ENCODE measurements at regions not wholly inside any gene's neighbourhood (a gene's known extent, or its start where the extent isn't known, plus 50 kb on each side); places are given as distances from the start of the nearest gene placed in this dataset.

GRCh38 chr6:148173548-148173947 lies 169.1 kb upstream of the SASH1 start:
- intact Hi-C loops (cut with micrococcal nuclease): no loop called here

DNA sequence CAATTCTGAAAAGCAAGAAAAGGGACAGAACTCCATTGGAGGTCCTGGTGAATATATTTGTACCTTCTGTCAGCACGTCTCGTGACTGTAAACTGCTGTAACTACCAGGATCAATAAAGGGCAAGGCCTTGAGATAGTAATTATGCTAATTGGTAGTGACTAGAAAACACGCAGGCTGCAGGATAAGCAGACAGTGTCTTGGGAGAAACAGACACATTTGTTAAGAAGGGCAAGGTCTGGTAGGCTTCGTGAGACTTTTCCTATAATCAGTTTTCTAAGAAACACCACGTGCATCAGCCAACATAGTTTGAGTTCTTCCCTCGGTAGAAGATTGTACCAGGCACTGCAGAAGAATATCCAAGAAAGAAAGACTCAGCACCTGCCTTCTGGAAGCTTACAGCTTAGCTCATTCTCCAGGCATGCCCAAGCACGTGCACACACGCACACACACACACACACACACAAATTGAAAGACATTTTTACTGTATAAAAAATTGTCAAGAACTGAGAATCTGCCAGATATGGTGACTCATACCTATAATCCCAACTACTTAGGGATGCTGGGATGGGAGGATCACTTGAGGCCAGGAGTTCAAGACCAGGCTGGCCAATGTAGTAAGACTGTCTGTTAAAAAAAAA lies 167.0 kb upstream of the SASH1 start:
- H3K36me3 Mint-ChIP-seq: no peaks in the 10 kb centered on the region
- H3K27me3 Mint-ChIP-seq: peaks cover 11% of the 10 kb centered on the region
- POLR2A ChIA-PET: no interaction called here
- H3K9me3 Mint-ChIP-seq: no peaks in the 10 kb centered on the region
- intact Hi-C loops (cut with micrococcal nuclease): no loop called here
- H3K4me1 Mint-ChIP-seq (ENCODE audit: low read depth): no peaks in the 10 kb centered on the region
- no peak overlapping the region for H3K27ac Mint-ChIP-seq
- no peak for DNase-seq
- CTCF ChIA-PET: interaction anchor here (2.1 to 3.7 kb wide), 3 partner anchors 10 to 289 kb away, joined by 11 to 79 read pairs (median 36); no protein-coding TSS in a partner anchor
- H3K4me3 Mint-ChIP-seq: no peak overlapping the region

More at GRCh38 chr6:148173548-148173947, 169.1 kb upstream of the SASH1 start:
- no peak for DNase-seq
- CTCF ChIA-PET: no interaction called here
- Mint-ChIP-seq H3K4me1 (ENCODE audit: low read depth) (no peaks in the 10 kb centered on the region), H3K4me3 (no peak overlapping the region), H3K9me3 (no peaks in the 10 kb centered on the region), H3K27me3 (peaks cover 11% of the 10 kb centered on the region), H3K36me3 (no peaks in the 10 kb centered on the region), H3K27ac (no peak overlapping the region)
- POLR2A ChIA-PET: no interaction called here

DNA sequence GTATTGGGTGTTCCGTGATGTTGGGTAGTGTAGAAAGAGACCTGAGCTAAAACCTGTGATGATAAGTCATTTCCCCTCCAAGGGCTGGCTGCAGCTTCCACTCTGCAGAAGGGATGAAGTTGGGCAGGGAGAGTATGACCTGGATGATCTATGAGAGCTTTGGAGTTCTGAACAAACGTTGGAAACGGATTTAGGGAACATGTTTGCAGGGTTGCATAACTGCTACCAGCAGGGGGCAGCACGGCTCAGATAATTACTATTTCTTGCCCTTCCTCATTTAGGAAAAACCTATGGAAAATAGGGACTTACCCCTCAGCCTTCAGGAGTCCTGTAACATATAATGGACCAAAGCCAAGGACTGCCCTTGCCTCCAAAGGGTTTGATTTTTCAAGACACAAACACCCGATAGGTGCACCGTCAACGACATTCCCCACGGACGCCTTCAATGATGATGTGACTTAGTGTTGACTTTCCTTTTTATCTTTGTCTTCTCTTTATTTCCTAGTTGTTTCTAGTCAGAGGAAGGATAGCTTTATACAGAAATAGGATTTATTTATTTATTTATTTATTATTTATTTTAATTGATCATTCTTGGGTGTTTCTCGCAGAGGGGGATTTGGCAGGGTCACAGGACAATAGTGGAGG lies 164.9 kb upstream of the SASH1 start:
- Mint-ChIP-seq H3K4me3 (no peak overlapping the region), H3K27me3 (peaks cover 17% of the 10 kb centered on the region), H3K4me1 (ENCODE audit: low read depth) (no peaks in the 10 kb centered on the region), H3K36me3 (no peaks in the 10 kb centered on the region), H3K9me3 (no peaks in the 10 kb centered on the region), H3K27ac (no peak overlapping the region)
- CTCF ChIA-PET: interaction anchor here (0.6 to 3.7 kb wide), 32 partner anchors 8 to 671 kb away, joined by 3 to 79 read pairs (median 4); no protein-coding TSS in a partner anchor
- peak; percentile 35 for DNase-seq
- intact Hi-C loops (cut with micrococcal nuclease): loop anchor here (1.0 kb wide), 2 partner anchors 74 to 287 kb away; no protein-coding TSS in a partner anchor
- POLR2A ChIA-PET: no interaction called here

DNA sequence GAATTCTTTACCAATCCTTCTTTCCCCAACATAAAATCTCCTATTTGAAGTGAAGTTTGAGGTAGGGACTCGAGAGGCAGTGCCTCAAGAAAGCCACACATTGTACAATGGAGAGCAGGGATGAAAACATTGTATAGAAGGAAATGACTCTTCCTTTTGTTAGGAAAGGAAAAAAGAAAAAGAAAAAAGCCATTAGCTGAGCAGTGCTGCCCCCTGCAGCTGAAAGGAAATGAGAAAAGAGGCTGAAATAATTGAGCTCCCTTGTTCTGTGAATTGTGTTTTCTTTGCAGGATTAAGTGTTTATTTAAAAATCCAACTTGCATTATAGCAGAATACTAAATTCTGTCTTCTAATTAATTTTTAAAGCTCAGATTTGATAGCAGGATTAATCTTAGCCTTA lies 162.9 kb upstream of the SASH1 start:
- CTCF ChIA-PET: interaction anchor here (0.7 to 2.0 kb wide), 12 partner anchors 9 to 758 kb away, joined by 3 to 17 read pairs (median 4); no protein-coding TSS in a partner anchor
- Mint-ChIP-seq H3K4me1 (ENCODE audit: low read depth) (no peaks in the 10 kb centered on the region), H3K36me3 (no peaks in the 10 kb centered on the region), H3K27ac (no peak overlapping the region), H3K4me3 (no peak overlapping the region), H3K9me3 (no peaks in the 10 kb centered on the region), H3K27me3 (peaks cover 21% of the 10 kb centered on the region)
- DNase-seq: no peak
- POLR2A ChIA-PET: no interaction called here
- intact Hi-C loops (cut with micrococcal nuclease): no loop called here

DNA sequence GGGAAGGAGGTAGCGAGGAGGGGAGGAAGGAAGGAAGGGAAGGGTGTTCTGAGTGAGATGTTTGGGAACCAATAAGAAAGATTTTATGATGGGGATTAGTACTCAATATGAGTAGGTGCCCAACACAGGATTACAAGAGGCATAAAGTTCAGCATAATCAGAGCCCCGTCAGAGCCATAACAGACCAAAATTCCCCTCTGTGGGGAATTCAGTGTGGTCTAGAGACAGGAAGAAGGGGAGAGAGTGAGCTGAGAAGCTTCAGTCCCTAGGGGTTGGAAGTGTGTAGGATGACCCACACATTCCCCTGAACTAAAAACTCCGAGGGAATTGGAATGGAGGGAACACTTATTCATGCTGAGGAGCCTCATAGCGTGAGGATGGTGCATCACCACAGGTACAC lies 160.3 kb upstream of the SASH1 start:
- DNase-seq: no peak
- H3K4me3 Mint-ChIP-seq: no peak overlapping the region
- no peaks in the 10 kb centered on the region for H3K36me3 Mint-ChIP-seq
- CTCF ChIA-PET: no interaction called here
- intact Hi-C loops (cut with micrococcal nuclease): no loop called here
- POLR2A ChIA-PET: no interaction called here
- no peak overlapping the region for H3K27ac Mint-ChIP-seq
- peaks cover 22% of the 10 kb centered on the region for H3K27me3 Mint-ChIP-seq
- no peaks in the 10 kb centered on the region for H3K9me3 Mint-ChIP-seq
- no peaks in the 10 kb centered on the region for H3K4me1 Mint-ChIP-seq (ENCODE audit: low read depth)

- ChIA-PET CTCF (no interaction called here), POLR2A (no interaction called here)
- Mint-ChIP-seq H3K4me1 (ENCODE audit: low read depth) (no peaks in the 10 kb centered on the region), H3K27ac (no peak overlapping the region), H3K27me3 (peaks cover 24% of the 10 kb centered on the region), H3K4me3 (no peak overlapping the region), H3K9me3 (no peaks in the 10 kb centered on the region), H3K36me3 (no peaks in the 10 kb centered on the region)
- intact Hi-C loops (cut with micrococcal nuclease): no loop called here
- no peak for DNase-seq
These were observed 158.9 kb upstream of the SASH1 start for GRCh38 chr6:148183776-148184175.

- peaks cover 36% of the 10 kb centered on the region for H3K27me3 Mint-ChIP-seq
- no peaks in the 10 kb centered on the region for H3K36me3 Mint-ChIP-seq
- no peak for DNase-seq
- CTCF ChIA-PET: interaction anchor here (1.4 kb wide), 1 partner anchor 10 kb away, joined by 4 read pairs; no protein-coding TSS in a partner anchor
- no peak overlapping the region for H3K4me3 Mint-ChIP-seq
- intact Hi-C loops (cut with micrococcal nuclease): no loop called here
- no peaks in the 10 kb centered on the region for H3K4me1 Mint-ChIP-seq (ENCODE audit: low read depth)
- POLR2A ChIA-PET: no interaction called here
- no peak overlapping the region for H3K27ac Mint-ChIP-seq
- no peaks in the 10 kb centered on the region for H3K9me3 Mint-ChIP-seq
These were observed 155.7 kb upstream of the SASH1 start for GRCh38 chr6:148186916-148187315.

GRCh38 chr6:148192310-148192709 lies 150.3 kb upstream of the SASH1 start:
- intact Hi-C loops (cut with micrococcal nuclease): no loop called here
- CTCF ChIA-PET: interaction anchor here (1.5 kb wide), 1 partner anchor 15 kb away, joined by 4 read pairs; no protein-coding TSS in a partner anchor
- H3K27me3 Mint-ChIP-seq: peaks cover 46% of the 10 kb centered on the region
- no peaks in the 10 kb centered on the region for H3K9me3 Mint-ChIP-seq
- no peaks in the 10 kb centered on the region for H3K36me3 Mint-ChIP-seq
- no peak overlapping the region for H3K27ac Mint-ChIP-seq
- no peak for DNase-seq
- H3K4me3 Mint-ChIP-seq: no peak overlapping the region
- no peaks in the 10 kb centered on the region for H3K4me1 Mint-ChIP-seq (ENCODE audit: low read depth)
- POLR2A ChIA-PET: no interaction called here

GRCh38 chr6:148193063-148193680 lies 149.5 kb upstream of the SASH1 start:
- no peaks in the 10 kb centered on the region for H3K9me3 Mint-ChIP-seq
- CTCF ChIA-PET: no interaction called here
- H3K36me3 Mint-ChIP-seq: no peaks in the 10 kb centered on the region
- intact Hi-C loops (cut with micrococcal nuclease): no loop called here
- peaks cover 50% of the 10 kb centered on the region for H3K27me3 Mint-ChIP-seq
- H3K4me1 Mint-ChIP-seq (ENCODE audit: low read depth): no peaks in the 10 kb centered on the region
- POLR2A ChIA-PET: no interaction called here
- DNase-seq: no peak
- no peak overlapping the region for H3K4me3 Mint-ChIP-seq
- no peak overlapping the region for H3K27ac Mint-ChIP-seq

GRCh38 chr6:148195511-148195910 lies 147.1 kb upstream of the SASH1 start:
- ChIA-PET CTCF (no interaction called here), POLR2A (no interaction called here)
- H3K27ac Mint-ChIP-seq: no peak overlapping the region
- H3K4me1 Mint-ChIP-seq (ENCODE audit: low read depth): peaks cover 4% of the 10 kb centered on the region
- no peaks in the 10 kb centered on the region for H3K9me3 Mint-ChIP-seq
- no peaks in the 10 kb centered on the region for H3K36me3 Mint-ChIP-seq
- H3K4me3 Mint-ChIP-seq: no peak overlapping the region
- peak; percentile 15 for DNase-seq
- intact Hi-C loops (cut with micrococcal nuclease): no loop called here
- H3K27me3 Mint-ChIP-seq: peaks cover 53% of the 10 kb centered on the region

GRCh38 chr6:148199584-148199983 lies 143.1 kb upstream of the SASH1 start:
- peaks cover 2% of the 10 kb centered on the region for H3K36me3 Mint-ChIP-seq
- H3K9me3 Mint-ChIP-seq: no peaks in the 10 kb centered on the region
- ChIA-PET CTCF (interaction anchor here (0.9 to 1.6 kb wide), 2 partner anchors 22 to 265 kb away, joined by 3 to 4 read pairs; no protein-coding TSS in a partner anchor), POLR2A (no interaction called here)
- intact Hi-C loops (cut with micrococcal nuclease): no loop called here
- H3K27me3 Mint-ChIP-seq: peaks cover 70% of the 10 kb centered on the region
- no peak for DNase-seq
- no peak overlapping the region for H3K27ac Mint-ChIP-seq
- peaks cover 24% of the 10 kb centered on the region for H3K4me1 Mint-ChIP-seq (ENCODE audit: low read depth)
- no peak overlapping the region for H3K4me3 Mint-ChIP-seq

- Mint-ChIP-seq H3K27me3 (peaks cover 73% of the 10 kb centered on the region), H3K4me1 (ENCODE audit: low read depth) (peaks cover 31% of the 10 kb centered on the region), H3K9me3 (peaks cover 2% of the 10 kb centered on the region), H3K27ac (no peak overlapping the region), H3K36me3 (peaks cover 2% of the 10 kb centered on the region), H3K4me3 (no peak overlapping the region)
- peak; percentile 12 for DNase-seq
- intact Hi-C loops (cut with micrococcal nuclease): loop anchor here (5.0 kb wide), 1 partner anchor 1348 kb away; no protein-coding TSS in a partner anchor
- ChIA-PET POLR2A (no interaction called here), CTCF (interaction anchor here (0.9 to 1.6 kb wide), 2 partner anchors 23 to 264 kb away, joined by 3 to 4 read pairs; no protein-coding TSS in a partner anchor)
These were observed 142.3 kb upstream of the SASH1 start for GRCh38 chr6:148200293-148200692.
